Islet of Langerhans (tissue), 1 donor: ENCODE measurements at regions not wholly inside any gene's neighbourhood (a gene's known extent, or its start where the extent isn't known, plus 50 kb on each side); places are given as distances from the start of the nearest gene placed in this dataset.
"Not testable (repeated sequence)": the region's sequence is repeated elsewhere in the genome, so short reads cannot be mapped to it uniquely, and the experiment has no call there.

Experiments
- FAIRE-seq: peaks from one replicate; lab custom pipeline; 2011; peaks lifted over from hg19 to GRCh38; lab: Jason Lieb, UNC

DNA sequence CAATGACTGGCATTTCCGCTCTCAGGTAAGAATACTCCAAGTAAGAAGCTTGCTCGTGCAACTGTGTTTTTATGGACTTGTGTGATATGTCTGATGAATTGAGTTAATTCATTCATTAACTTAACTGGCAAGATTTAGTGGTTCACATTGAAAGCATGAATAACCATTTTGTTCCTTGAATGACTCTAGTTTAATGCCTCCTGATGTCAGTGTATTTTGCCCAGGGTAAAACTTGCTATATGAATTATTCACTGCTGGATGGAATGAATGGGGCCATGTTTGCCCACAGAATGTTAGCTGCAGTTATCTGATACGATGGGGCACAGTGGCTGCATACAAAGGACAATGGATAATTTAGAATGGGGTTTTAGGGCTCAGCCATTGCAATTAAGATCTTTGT is 124.1 kb downstream of the ZNF365 start:
- FAIRE-seq = no peak

DNA sequence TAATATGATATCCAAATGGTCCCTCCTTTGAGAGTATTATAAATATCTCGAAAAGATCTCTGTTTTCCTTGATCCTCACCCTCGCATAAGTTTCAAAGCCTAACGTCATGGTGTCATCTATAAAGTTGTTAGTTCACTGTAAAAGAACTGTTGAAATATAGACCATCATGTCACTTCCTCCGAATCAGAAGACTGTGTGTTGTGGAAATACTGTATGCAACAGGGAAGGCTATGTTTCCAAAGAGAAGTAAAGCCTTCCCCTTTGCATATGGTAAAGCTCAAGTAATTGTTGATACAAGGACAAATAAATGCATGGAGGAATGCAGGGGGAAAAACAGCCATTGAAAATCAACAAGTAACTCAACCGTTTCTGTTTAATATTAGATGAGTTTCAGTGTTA is 125.9 kb downstream of the ZNF365 start:
- FAIRE-seq = not testable (repeated sequence)

DNA sequence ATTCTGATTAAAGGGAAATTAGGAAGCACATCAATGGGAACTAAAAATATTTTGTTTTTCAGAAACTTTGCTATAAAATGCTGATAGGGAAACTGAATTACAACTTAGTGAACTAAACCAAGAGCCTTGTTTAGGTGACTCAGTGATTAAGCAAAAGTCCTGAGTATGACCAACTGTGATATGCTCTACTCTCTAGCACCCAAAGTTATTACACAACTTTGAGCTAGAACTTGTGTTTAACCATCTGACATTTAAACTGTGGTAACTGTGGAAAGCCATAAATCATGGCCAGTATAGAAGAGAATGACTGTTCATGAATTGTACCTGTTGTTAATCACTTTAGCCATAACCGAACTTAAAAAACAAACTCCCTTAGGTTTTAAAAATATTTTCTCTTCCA is 127.4 kb downstream of the ZNF365 start:
- no peak for FAIRE-seq

DNA sequence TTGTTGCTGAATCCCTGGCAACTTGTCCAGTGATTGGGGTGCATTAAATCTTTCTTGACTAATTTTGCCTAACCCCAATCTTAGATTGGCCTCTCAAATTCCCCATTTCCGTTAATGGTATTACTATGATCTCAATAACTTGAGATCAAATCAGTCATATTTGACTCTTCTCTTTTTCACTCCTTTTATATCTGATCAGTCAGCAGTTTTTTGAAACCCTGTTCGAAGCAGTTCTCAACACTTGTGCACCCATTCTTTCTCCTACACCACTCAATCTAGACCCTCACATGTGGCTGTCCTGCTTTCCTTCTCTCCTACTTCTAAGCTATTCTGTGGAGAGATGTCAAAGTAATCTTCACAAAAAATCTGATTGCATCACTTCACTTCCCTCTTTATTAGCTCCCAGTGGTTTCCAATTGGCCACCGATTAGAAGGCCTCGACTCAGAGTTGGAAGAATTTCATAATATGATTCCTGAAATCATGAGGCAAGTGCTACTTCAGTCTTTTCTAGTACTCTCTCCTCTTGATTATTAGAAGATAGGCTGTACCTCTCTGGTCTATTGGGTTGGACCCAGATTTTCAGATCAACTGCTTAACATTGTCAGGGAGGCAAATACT is 128.9 kb downstream of the ZNF365 start:
- FAIRE-seq = no peak

DNA sequence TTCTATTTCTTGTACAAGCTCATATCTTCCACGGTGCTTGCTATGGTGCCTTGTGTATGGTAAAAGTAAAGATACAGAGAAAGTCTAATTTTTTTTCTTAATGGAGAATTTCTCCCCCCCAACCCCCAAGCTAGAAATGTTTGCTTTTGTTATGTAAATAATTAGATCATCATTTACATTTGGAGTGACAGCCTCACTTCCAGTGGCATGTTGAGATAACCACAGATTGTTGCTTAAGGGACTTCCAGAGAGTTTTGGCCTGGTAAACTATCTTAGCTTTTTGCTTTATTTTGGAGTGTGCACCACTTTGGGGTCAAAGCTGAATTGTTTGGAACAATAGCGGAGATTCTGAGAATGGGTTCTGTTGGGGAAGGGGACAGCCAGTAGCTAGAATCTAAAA is 129.7 kb downstream of the ZNF365 start:
- no peak for FAIRE-seq

DNA sequence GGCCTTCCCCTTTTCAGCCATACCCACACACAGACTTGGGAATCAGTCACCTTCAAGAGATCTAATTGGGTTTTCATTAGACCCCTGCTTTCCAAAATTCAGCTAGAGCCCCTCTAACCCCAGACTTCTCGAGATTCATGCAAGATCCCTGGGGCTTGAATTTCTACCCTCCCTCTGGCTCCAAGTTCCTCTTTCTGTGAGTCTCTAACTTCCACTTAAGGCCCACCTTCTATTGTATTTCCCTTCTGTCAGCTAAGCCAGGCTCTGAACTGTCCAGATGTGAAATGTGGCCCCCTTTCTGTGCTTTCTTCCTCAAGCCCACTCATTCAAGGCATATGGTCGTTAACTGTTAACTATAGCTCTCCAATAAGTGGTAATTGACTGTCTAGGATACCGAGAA is 132.2 kb downstream of the ZNF365 start:
- no peak for FAIRE-seq

DNA sequence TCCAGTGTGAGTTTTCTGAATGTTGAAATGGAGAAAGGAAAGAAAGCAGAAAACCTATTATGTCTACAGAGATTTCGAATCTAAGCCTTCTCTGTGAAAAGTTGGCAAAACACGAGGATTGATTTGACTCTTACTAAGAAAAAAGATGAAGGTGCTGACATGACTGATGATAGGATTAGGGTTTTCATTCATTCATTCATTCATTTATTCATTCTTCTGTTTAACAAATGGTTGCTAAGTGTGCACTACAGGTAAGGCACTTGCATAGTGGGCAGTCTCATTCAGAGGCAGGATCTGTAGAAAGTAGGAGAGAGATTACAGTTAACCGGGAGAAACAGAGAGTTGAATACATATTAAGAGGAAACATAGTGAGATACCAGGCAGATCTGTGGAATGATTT is 137.1 kb downstream of the ZNF365 start:
- FAIRE-seq = no peak

DNA sequence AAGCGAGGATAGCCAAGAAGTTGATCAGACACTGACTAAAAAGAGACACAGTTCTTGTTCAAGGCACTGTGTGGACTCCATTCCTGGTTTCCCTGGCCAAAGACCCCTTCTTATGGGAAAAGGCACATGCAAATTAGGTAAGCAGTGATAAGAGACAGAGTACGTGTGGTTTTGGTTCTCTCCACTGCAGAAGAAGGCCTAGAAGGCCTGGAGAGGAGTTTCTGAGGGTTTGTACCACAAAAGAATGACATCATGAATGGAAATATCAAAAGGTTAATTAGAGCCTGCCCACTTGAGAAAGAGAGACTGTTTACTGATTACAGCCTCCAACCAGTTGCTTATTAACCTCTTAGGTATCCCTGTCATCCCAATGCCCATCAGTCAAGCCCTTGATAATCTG is 137.5 kb downstream of the ZNF365 start:
- FAIRE-seq = no peak

DNA sequence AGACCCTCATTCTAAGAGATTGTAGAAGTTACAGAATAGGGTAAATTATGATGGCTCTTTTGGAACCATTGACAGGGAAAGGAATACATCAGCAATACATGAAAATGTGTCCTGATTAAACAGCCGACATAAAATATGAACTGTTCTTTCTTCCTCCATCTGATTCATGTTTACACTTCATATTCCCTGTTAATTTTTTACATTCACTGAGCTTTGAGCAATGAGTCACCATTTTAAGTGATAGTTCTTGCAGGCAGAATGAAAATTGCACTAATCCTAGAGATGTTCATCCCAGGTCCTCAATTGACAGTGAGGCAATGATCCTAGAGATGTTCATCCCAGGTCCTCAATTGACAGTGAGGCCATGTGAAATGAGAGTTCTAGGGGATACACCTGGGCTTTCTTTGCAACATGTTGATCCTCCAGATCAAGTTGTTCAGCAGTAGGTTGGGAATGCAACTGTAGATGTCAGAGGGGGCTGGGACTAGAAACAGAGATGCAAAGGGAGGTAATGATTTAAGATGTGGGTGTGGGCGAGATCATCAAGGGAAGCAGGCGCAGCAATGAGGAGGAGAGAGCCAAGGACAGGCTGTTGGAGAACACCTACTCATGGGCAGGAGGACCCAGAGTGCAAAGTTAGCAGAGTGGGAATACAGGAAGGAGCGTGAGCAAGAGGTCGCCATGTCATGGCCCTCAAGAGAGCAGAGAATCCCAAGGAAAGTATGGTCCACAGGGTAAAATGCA is 138.7 kb downstream of the ZNF365 start:
- FAIRE-seq = peak; percentile 97

DNA sequence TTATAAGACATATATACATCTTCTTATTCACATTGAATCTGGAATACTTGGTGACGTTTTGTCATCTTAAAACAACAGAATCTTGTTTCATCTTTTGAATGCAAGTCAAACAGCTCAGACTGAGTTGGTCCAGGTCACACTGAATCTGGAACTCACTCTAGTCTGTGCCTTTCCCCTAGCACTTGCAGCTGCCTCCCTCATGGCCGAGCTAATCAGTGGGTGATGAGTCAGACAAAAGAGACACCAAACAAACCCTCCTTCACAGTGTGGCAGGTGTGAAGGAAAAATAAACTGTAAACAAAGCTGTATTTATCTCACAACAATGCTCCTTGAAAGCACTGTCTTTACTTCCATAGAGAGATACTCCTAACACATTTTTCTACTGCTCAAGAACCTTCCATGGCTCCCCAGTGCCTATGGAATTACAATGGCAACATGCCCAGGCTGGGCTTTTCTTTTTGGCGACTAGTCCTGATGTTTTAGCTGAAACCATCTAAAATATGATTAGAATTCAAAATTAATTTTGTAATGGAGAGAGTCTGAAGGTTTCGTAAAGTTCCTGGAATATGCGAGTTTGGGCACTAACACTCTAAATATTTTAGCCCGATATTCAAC is 140.0 kb downstream of the ZNF365 start:
- FAIRE-seq = no peak

DNA sequence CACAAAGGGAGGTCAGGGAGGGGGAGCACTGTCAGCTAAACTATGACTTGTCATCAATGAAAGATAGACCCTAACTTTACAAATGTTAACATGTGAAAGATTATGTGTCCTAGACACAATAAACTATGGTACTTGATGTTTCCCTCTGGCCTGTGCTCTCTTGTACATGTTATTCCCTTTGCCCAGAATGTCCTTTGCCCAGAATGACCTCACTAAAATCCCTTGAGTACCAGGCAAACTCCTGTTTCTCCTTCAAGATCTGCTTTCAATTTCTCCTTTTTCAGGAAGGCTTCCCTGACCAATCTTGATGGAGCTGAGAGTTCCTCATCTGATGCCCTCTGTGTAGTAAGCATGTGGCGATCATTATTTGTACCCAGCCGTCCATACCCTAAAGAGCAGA is 143.1 kb downstream of the ZNF365 start:
- no peak for FAIRE-seq

DNA sequence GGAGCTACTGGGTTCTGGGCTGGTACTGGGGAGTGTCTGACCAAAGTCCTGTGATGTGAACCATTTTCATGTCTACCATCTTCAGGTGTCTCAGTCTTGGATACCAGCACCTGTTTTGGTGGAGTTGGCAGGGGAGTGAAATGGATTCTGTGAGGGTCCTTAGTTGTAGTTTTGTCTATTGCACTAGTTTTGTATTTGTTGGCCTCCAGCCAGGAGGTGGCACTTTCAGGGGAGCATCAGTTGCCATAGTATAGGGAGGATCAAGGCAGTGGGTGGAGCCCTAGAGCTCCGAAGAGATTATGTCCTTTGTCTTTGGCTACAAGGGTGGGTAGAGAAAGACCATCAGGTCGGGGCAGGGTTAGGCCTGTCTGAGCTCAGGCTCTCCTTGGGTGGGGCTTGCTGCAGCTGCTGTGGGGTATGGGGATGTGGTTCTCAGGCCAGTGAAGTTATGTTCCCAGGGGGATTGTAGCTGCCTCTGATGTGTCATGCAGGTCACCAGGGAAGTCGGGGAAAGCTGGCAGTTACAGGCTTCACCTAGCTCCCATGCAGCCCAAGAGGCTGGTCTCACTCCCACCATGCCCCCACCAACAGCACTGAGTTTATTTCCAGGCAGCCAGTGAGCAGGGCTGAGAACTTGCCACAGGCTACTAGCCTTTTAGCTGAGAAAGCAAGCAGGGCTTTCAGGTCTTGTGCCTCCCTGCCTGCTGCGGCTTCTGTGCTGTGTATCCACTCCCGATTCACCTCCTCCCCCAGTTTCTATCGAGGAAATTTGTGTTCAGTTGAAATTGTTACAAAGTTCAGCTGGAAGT is 153.1 kb downstream of the ZNF365 start:
- no peak for FAIRE-seq

DNA sequence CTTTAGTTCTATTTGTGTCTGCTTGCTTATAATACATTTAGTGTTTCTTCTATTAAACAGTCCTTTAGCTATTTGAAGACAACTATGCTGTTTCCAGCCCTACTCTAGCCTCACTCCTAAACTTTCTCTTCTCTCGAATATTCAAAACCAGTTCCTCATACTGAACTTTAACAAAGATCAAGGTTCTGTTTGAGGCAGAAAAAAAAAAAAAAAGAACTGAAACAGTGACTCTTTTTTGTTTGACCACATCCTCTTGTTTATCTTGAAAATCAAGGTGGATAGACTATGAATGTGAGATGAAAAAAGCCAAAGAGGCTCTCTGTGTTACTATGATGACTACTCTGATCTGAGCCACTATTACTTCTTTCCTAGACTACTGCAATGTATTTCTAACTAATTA is 154.3 kb downstream of the ZNF365 start:
- no peak for FAIRE-seq

DNA sequence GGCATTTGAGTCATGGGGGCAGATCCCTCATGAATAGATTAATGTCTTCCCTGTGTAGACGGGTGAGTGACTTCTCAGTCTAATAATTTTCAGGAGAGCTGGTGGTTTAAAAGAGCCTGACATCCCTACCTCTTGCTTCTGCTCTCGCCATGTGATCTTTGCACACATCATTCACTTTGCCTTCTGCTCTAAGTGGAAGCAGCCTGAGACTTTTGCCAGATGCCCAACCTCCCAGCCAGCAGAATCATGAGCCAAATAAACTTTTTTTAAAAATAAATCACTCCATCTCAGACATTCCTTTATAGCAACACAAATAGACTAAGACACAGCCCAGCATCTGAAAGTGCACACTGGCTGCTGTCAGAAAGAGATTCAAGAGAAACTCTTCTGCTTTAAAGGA is 155.2 kb downstream of the ZNF365 start:
- FAIRE-seq = no peak

DNA sequence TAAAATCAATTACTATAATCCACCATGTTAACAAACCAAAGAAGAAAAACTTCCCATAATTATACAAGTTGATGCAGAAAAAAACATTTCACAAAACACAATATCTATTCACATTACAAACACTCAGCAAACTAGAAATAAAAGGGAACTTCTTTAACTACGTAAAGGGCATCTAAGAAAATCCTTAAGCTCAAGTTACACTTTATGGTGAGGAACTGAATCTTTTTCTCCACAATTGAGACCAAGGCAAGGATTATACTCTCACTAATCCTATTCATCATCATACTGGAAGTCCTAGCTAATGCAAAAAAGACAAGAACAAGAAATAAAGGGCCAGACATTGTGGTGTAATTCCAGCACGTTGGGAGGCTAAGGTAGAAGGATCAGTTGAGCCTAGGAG is 159.9 kb downstream of the ZNF365 start:
- no peak for FAIRE-seq

DNA sequence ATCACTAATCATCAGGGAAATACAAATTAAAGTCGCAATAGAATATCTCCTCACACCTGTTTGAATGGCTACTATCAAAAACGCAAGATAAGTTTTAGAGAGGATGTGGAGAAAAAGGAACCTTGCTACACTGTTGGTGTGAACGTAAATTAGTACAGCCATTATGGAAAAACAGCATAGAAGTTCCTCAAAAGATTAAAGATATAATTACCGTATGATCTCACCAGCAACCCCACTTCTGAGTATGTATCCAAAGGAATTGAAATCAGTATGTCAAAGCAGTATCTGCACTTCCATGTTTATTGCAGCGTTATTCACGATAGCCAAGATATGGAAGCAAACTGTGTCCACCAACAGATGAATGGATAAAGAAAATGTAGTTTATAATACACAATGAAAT is 164.4 kb downstream of the ZNF365 start:
- FAIRE-seq = no peak

DNA sequence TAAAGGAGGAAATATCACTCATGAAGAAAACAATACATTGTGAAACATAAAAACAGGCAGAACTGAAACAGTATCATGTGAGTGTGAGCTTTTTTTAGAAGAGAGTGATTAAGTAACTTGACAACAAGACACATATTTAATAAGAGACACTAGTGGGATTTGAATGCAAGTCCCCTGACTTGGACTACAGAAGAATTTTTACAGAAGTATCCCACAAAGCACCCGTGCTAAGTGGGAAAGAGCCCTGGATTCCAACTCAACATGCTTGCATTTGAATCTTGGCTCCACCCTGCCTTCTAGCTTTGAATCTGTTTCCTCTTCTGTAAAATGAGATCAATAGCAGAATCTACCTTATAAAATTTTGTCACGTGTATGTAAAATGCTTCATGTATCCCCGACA is 166.2 kb downstream of the ZNF365 start:
- FAIRE-seq = no peak

DNA sequence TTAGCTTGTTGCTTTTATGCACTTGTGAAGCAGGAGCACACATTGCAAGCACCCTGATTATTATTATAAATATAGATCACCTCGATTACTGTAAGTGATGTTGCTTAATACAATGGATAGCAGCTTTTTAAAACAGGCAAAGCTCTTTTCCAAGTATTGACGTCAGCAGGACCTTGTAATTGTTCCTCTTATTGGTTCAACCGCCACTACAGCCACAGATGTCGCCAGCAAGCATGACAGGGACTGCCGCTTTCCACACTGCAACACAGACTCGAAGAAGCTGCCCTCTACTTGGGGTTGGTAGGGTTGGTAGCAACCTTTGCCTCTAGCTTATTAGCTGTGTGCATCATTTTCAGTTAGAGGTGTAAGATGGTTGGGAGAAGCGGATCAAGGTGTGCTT is 167.6 kb downstream of the ZNF365 start:
- no peak for FAIRE-seq

DNA sequence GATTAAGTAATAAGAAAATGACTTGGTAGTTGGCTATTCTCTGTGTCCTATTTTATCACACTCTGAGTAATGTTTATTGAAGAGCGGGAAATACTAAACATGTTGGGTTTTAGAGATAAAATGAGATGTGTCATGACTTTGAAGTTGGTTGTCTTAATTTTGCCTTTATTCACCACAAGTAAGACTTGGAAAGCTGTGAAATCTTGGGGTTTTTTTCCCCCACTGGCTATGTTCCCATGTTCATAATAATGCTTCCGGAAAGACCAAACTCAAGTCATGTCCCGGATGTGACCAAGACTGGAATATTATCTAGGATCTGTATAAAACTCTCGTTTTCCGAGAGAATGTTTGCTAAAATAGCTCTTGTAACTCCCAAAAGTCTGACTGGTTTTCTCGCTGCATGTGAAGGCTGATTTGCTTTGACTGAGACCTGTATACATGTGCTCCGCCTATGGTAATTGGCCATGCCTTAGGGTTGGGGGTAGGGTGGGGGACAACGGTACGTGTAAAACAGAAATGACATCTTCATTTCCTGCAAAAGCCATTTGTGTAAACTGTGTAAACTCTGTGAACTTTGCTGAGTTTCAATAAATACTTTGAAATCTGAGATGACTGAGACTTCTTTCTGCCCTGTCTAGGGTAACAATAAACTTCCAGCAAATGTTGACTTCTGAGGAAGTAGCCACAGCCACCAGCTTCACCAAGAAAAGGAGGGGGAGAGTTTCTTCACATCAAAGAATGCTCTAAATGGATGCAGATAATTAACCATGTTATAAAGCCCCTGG is 169.6 kb downstream of the ZNF365 start:
- no peak for FAIRE-seq

DNA sequence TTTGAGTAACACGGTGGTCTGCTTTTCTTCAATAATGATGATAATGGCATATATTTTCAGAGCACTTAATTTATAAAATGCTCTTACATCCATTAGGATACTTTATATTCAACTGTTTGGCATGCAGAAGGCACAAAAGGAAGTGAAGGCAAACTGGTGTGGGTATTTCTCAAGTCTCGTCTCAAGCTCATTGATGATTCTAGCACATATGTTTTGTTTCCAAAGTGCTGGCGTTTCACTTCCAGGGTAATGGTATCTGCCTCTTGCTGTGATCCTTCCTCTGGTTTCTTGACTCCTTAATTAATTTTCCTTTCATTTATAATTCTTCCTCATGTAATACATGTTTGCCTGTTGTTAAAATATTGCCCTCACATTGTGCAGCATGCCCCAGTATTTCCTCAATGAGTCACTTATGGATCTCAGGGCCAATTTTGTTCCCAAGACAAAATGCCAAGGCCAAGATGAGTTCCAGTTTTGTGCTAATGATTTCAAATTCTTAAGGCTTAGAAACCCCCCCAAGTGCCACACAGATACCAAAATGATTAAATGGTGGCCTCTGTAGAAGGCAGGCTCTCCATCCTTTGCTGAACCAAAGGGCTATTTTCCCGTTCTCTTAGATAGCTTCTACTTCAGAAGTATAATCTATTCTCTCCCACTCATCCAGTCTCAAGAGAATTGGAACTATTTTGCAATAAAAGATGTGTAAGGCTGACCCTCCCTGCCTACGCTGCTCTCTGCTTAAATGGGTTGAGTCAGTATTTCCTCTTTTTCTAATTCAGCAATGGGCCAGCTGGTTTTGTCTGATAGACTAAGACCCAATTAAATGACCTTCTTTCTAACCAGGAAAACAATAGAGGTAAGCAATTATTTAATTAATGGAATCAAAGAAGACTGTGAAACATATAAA is 171.2 kb downstream of the ZNF365 start:
- no peak for FAIRE-seq

DNA sequence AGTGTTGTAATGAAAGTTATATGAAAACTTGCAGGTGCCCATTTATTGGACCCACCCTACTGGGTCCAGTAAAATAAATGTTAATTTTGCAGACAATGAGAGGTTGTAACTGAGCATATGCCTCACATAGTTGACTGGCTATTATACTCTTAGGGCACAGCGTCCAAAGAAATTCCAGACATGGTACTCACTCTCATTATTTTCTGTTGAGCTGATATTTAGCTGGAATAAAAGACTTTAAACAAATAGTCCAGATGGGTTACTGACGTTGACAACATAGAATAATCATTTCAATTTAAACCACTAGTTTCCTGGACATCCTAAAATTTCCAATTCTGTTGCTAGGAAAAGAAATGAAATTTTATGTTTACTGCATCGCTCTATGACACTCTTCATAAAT is 174.5 kb downstream of the ZNF365 start:
- no peak for FAIRE-seq
